GM23338 (cell line): ENCODE measurements at regions not wholly inside any gene's neighbourhood (a gene's known extent, or its start where the extent isn't known, plus 50 kb on each side); places are given as distances from the start of the nearest gene placed in this dataset.

ENCODE experiments used
- ATAC-seq: fragments of 200-7000 bp; cut with Tn5 transposase; 3 replicates; pipeline ENCODE4 v1.9.1; 2020
- DNase-seq: peaks from one replicate; pipeline ENCODE4 v3.0.0-alpha.2; 2015; ENCODE audit warnings: low spot score
- H2AFZ ChIP-seq: fragments of 200-600 bp; sonication (generic); 2 replicates; pipeline ENCODE4 v1.8.0; 2016; ENCODE audit warnings: antibody characterized with exemption, mild to moderate bottlenecking, moderate library complexity
- H3F3A ChIP-seq: fragments of 200-600 bp; sonication (generic); replicated peaks from 2 replicates; pipeline ENCODE4 v1.8.0; 2017; ENCODE audit warnings: antibody characterized with exemption, mixed run types, low read depth
- H3K27ac ChIP-seq: fragments of 200-600 bp; sonication (generic); 2 replicates; pipeline ENCODE4 v1.6.1; 2016; ENCODE audit warnings: low read depth
- H3K27me3 ChIP-seq: fragments of 200-600 bp; sonication (generic); 2 replicates; pipeline ENCODE4 v1.8.0; 2016; ENCODE audit warnings: mild to moderate bottlenecking, mixed run types, moderate library complexity; ENCODE audit not compliant: insufficient read depth
- H3K36me3 ChIP-seq: fragments of 200-600 bp; sonication (generic); 2 replicates; pipeline ENCODE4 v1.8.0; 2016; ENCODE audit warnings: mild to moderate bottlenecking; ENCODE audit not compliant: insufficient read depth
- H3K4me1 ChIP-seq: fragments of 200-600 bp; sonication (generic); 2 replicates; pipeline ENCODE4 v1.8.0; 2016; ENCODE audit warnings: mild to moderate bottlenecking, moderate library complexity; ENCODE audit not compliant: insufficient read depth
- H3K4me2 ChIP-seq: fragments of 200-600 bp; sonication (generic); 2 replicates; pipeline ENCODE4 v1.7.1; 2017; ENCODE audit warnings: mixed run types
- H3K4me3 ChIP-seq: fragments of 200-600 bp; sonication (generic); 2 replicates; pipeline ENCODE4 v1.6.1; 2016; ENCODE audit warnings: mixed run types
- H3K79me2 ChIP-seq: fragments of 200-600 bp; sonication (generic); replicated peaks from 2 replicates; pipeline ENCODE4 v1.8.0; 2017; ENCODE audit warnings: mild to moderate bottlenecking; ENCODE audit not compliant: insufficient read depth
- H3K9me2 ChIP-seq: fragments of 200-600 bp; sonication (generic); 2 replicates; pipeline ENCODE4 v1.8.0; 2017; ENCODE audit not compliant: insufficient read depth
- H4K20me1 ChIP-seq: fragments of 200-600 bp; sonication (generic); replicated peaks from 2 replicates; pipeline ENCODE4 v1.8.0; 2017; ENCODE audit warnings: mild to moderate bottlenecking; ENCODE audit not compliant: insufficient read depth
- H3K27ac Mint-ChIP-seq: 2 replicates; pipeline ENCODE4 v1.8.0; 2020; ENCODE audit warnings: inconsistent platforms, mild to moderate bottlenecking, moderate library complexity, mixed read lengths
- H3K27me3 Mint-ChIP-seq: 3 replicates; pipeline ENCODE4 v1.8.0; 2022; ENCODE audit warnings: low read depth, mild to moderate bottlenecking, moderate library complexity, mixed read lengths, inconsistent platforms; ENCODE audit not compliant: insufficient read depth, poor library complexity
- H3K36me3 Mint-ChIP-seq: 3 replicates; pipeline ENCODE4 v1.8.0; 2021; ENCODE audit warnings: low read depth, mild to moderate bottlenecking, inconsistent platforms, moderate library complexity, mixed read lengths
- H3K4me1 Mint-ChIP-seq: 3 replicates; pipeline ENCODE4 v1.8.0; 2020; ENCODE audit warnings: mild to moderate bottlenecking, inconsistent platforms, mixed read lengths
- H3K4me3 Mint-ChIP-seq: 3 replicates; pipeline ENCODE4 v1.8.0; 2021; ENCODE audit warnings: moderate library complexity, mild to moderate bottlenecking, inconsistent platforms, mixed read lengths
- H3K9me3 Mint-ChIP-seq: 3 replicates; pipeline ENCODE4 v1.8.0; 2020; ENCODE audit warnings: moderate library complexity, mild to moderate bottlenecking, inconsistent platforms, mixed read lengths
- CREB1 ChIP-seq: fragments of 250-450 bp; sonication (Bioruptor Pico); IDR thresholded peaks from 2 replicates; pipeline ENCODE4 v1.5.0; 2020; ENCODE audit warnings: low read depth, mild to moderate bottlenecking, moderate library complexity
- EZH2 ChIP-seq: fragments of 200-600 bp; sonication (generic); IDR thresholded peaks from one replicate; pipeline ENCODE4 v1.8.0; 2017; ENCODE audit warnings: antibody characterized with exemption, mild to moderate bottlenecking, low read depth; ENCODE audit not compliant: unreplicated experiment
- EZH2phosphoT487 ChIP-seq: fragments of 200-600 bp; sonication (generic); IDR thresholded peaks from one replicate; pipeline ENCODE4 v1.8.1; 2018; ENCODE audit warnings: antibody characterized with exemption; ENCODE audit not compliant: unreplicated experiment
- JUNB ChIP-seq: IDR thresholded peaks from one replicate; pipeline ENCODE4 v1.6.1; 2016; ENCODE audit warnings: antibody characterized with exemption; ENCODE audit not compliant: unreplicated experiment
- NANOG ChIP-seq: IDR thresholded peaks from 2 replicates; pipeline ENCODE4 v1.6.1; 2016; ENCODE audit warnings: antibody characterized with exemption, borderline replicate concordance
- POLR2AphosphoS5 ChIP-seq: IDR thresholded peaks from 2 replicates; pipeline ENCODE4 v1.6.1; 2016; ENCODE audit warnings: antibody characterized with exemption, low read depth
- STAT1 ChIP-seq: IDR thresholded peaks from one replicate; pipeline ENCODE4 v1.6.1; 2016; ENCODE audit warnings: antibody characterized with exemption; ENCODE audit not compliant: unreplicated experiment
- ZNF114 ChIP-seq: fragments of 250-450 bp; sonication (Bioruptor Pico); IDR thresholded peaks from 2 replicates; pipeline ENCODE4 v1.5.0; 2020; ENCODE audit warnings: mild to moderate bottlenecking, moderate library complexity
- ZNF331 ChIP-seq: fragments of 250-450 bp; sonication (Bioruptor Pico); IDR thresholded peaks from 2 replicates; pipeline ENCODE4 v1.5.0; 2020; ENCODE audit warnings: low read depth, mild to moderate bottlenecking, moderate library complexity
- TF ChIP-seq, protein P1 (sequence below), 2 experiments: fragments of 200-600 bp in 1 of 2; sonication (generic) in 1 of 2; conservative IDR thresholded peaks; 2 replicates each; pipeline versions ENCODE4 v1.5.1 to v1.6.1; 2016 to 2017; ENCODE audit warnings: antibody characterized with exemption in 2 of 2, low read depth in 2 of 2, mild to moderate bottlenecking in 2 of 2, moderate library complexity in 1 of 2
- TF ChIP-seq, protein P2 (sequence below): fragments of 250-450 bp; sonication (Bioruptor Pico); IDR thresholded peaks from 2 replicates; pipeline ENCODE4 v1.5.0; 2020; ENCODE audit warnings: mild to moderate bottlenecking, moderate library complexity
- TF ChIP-seq, protein P3 (sequence below): IDR thresholded peaks from 2 replicates; pipeline ENCODE4 v1.6.1; 2016; ENCODE audit warnings: antibody characterized with exemption
- TF ChIP-seq, protein P4 (sequence below): IDR thresholded peaks from one replicate; pipeline ENCODE4 v1.6.1; 2018; ENCODE audit warnings: antibody characterized with exemption; ENCODE audit not compliant: unreplicated experiment

DNA sequence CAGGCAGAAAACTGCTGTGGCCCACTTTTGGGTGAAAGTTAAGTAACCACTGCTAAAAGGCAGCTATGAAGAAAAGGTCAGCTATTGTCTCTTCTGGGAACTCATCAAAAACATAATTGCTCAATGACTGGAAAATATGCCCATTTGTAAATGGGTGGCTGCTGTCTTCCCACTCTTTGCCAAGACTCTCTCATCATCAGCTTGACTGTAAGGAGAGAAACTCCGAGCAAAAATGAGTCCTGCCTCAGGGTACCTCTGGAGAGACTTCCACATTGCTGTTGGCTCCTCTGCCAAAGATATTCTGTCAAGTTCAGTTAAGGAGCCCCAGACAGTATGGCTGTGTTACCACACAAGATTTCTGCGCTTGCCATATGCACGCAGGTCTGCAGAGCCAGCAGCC lies 138.7 kb downstream of the BBOX1 start:
- Mint-ChIP-seq H3K4me1 (peaks cover 4% of the 10 kb centered on the region; the same call in 2 of the 3 replicates), H3K27ac (no peak overlapping the region), H3K4me3 (no peak overlapping the region), H3K27me3 (peaks cover 2% of the 10 kb centered on the region), H3K36me3 (no peaks in the 10 kb centered on the region), H3K9me3 (no peaks in the 10 kb centered on the region)
- Histone ChIP-seq H3K27ac (no peak overlapping the region), H3K4me3 (no peak overlapping the region), H3K9me2 (no peaks in the 10 kb centered on the region), H3K27me3 (no peaks in the 10 kb centered on the region), H4K20me1 (no peaks in the 10 kb centered on the region), H3K4me2 (no peak overlapping the region), H3K79me2 (no peaks in the 10 kb centered on the region), H2AFZ (no peak overlapping the region), H3F3A (no peaks in the 10 kb centered on the region), H3K4me1 (peaks cover 2% of the 10 kb centered on the region; the same call in 1 of the 2 replicates), H3K36me3 (no peaks in the 10 kb centered on the region)
- DNase-seq (no peak), ATAC-seq (no peak)
- TF ChIP-seq ZNF331 (CRISPR knock-in tag) = no peak
- no peak for TF ChIP-seq STAT1
- no peak for TF ChIP-seq EZH2
- TF ChIP-seq, protein P1, sequence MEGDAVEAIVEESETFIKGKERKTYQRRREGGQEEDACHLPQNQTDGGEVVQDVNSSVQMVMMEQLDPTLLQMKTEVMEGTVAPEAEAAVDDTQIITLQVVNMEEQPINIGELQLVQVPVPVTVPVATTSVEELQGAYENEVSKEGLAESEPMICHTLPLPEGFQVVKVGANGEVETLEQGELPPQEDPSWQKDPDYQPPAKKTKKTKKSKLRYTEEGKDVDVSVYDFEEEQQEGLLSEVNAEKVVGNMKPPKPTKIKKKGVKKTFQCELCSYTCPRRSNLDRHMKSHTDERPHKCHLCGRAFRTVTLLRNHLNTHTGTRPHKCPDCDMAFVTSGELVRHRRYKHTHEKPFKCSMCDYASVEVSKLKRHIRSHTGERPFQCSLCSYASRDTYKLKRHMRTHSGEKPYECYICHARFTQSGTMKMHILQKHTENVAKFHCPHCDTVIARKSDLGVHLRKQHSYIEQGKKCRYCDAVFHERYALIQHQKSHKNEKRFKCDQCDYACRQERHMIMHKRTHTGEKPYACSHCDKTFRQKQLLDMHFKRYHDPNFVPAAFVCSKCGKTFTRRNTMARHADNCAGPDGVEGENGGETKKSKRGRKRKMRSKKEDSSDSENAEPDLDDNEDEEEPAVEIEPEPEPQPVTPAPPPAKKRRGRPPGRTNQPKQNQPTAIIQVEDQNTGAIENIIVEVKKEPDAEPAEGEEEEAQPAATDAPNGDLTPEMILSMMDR (conservative IDR thresholded peaks at IDR 0.05; ENCODE audit: low read depth in 2 of 2) = no peak
- no peak for TF ChIP-seq JUNB
- TF ChIP-seq, protein P2, sequence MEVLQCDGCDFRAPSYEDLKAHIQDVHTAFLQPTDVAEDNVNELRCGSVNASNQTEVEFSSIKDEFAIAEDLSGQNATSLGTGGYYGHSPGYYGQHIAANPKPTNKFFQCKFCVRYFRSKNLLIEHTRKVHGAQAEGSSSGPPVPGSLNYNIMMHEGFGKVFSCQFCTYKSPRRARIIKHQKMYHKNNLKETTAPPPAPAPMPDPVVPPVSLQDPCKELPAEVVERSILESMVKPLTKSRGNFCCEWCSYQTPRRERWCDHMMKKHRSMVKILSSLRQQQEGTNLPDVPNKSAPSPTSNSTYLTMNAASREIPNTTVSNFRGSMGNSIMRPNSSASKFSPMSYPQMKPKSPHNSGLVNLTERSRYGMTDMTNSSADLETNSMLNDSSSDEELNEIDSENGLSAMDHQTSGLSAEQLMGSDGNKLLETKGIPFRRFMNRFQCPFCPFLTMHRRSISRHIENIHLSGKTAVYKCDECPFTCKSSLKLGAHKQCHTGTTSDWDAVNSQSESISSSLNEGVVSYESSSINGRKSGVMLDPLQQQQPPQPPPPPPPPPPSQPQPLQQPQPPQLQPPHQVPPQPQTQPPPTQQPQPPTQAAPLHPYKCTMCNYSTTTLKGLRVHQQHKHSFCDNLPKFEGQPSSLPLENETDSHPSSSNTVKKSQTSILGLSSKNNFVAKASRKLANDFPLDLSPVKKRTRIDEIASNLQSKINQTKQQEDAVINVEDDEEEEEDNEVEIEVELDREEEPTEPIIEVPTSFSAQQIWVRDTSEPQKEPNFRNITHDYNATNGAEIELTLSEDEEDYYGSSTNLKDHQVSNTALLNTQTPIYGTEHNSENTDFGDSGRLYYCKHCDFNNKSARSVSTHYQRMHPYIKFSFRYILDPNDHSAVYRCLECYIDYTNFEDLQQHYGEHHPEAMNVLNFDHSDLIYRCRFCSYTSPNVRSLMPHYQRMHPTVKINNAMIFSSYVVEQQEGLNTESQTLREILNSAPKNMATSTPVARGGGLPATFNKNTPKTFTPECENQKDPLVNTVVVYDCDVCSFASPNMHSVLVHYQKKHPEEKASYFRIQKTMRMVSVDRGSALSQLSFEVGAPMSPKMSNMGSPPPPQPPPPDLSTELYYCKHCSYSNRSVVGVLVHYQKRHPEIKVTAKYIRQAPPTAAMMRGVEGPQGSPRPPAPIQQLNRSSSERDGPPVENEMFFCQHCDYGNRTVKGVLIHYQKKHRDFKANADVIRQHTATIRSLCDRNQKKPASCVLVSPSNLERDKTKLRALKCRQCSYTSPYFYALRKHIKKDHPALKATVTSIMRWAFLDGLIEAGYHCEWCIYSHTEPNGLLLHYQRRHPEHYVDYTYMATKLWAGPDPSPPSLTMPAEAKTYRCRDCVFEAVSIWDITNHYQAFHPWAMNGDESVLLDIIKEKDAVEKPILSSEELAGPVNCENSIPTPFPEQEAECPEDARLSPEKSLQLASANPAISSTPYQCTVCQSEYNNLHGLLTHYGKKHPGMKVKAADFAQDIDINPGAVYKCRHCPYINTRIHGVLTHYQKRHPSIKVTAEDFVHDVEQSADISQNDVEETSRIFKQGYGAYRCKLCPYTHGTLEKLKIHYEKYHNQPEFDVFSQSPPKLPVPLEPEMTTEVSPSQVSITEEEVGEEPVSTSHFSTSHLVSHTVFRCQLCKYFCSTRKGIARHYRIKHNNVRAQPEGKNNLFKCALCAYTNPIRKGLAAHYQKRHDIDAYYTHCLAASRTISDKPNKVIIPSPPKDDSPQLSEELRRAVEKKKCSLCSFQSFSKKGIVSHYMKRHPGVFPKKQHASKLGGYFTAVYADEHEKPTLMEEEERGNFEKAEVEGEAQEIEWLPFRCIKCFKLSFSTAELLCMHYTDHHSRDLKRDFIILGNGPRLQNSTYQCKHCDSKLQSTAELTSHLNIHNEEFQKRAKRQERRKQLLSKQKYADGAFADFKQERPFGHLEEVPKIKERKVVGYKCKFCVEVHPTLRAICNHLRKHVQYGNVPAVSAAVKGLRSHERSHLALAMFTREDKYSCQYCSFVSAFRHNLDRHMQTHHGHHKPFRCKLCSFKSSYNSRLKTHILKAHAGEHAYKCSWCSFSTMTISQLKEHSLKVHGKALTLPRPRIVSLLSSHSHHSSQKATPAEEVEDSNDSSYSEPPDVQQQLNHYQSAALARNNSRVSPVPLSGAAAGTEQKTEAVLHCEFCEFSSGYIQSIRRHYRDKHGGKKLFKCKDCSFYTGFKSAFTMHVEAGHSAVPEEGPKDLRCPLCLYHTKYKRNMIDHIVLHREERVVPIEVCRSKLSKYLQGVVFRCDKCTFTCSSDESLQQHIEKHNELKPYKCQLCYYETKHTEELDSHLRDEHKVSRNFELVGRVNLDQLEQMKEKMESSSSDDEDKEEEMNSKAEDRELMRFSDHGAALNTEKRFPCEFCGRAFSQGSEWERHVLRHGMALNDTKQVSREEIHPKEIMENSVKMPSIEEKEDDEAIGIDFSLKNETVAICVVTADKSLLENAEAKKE (CRISPR knock-in tag) = no peak
- no peak for TF ChIP-seq NANOG
- no peak for TF ChIP-seq EZH2phosphoT487
- TF ChIP-seq POLR2AphosphoS5 = no peak
- no peak for TF ChIP-seq CREB1 (CRISPR knock-in tag)
- TF ChIP-seq, protein P3, sequence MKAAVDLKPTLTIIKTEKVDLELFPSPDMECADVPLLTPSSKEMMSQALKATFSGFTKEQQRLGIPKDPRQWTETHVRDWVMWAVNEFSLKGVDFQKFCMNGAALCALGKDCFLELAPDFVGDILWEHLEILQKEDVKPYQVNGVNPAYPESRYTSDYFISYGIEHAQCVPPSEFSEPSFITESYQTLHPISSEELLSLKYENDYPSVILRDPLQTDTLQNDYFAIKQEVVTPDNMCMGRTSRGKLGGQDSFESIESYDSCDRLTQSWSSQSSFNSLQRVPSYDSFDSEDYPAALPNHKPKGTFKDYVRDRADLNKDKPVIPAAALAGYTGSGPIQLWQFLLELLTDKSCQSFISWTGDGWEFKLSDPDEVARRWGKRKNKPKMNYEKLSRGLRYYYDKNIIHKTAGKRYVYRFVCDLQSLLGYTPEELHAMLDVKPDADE = no peak
- no peak for TF ChIP-seq ZNF114 (CRISPR knock-in tag)
- TF ChIP-seq, protein P4, sequence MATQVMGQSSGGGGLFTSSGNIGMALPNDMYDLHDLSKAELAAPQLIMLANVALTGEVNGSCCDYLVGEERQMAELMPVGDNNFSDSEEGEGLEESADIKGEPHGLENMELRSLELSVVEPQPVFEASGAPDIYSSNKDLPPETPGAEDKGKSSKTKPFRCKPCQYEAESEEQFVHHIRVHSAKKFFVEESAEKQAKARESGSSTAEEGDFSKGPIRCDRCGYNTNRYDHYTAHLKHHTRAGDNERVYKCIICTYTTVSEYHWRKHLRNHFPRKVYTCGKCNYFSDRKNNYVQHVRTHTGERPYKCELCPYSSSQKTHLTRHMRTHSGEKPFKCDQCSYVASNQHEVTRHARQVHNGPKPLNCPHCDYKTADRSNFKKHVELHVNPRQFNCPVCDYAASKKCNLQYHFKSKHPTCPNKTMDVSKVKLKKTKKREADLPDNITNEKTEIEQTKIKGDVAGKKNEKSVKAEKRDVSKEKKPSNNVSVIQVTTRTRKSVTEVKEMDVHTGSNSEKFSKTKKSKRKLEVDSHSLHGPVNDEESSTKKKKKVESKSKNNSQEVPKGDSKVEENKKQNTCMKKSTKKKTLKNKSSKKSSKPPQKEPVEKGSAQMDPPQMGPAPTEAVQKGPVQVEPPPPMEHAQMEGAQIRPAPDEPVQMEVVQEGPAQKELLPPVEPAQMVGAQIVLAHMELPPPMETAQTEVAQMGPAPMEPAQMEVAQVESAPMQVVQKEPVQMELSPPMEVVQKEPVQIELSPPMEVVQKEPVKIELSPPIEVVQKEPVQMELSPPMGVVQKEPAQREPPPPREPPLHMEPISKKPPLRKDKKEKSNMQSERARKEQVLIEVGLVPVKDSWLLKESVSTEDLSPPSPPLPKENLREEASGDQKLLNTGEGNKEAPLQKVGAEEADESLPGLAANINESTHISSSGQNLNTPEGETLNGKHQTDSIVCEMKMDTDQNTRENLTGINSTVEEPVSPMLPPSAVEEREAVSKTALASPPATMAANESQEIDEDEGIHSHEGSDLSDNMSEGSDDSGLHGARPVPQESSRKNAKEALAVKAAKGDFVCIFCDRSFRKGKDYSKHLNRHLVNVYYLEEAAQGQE = no peak
